ENCODE measurements at regions not wholly inside any gene's neighbourhood (a gene's known extent, or its start where the extent isn't known, plus 50 kb on each side); places are given as distances from the start of the nearest gene placed in this dataset.

GRCh38 chr2:122868646-122869275 lies 1113.3 kb downstream of the TSN start:
- DNase-seq (ENCODE audit: extremely low read depth in 1 of 11, low read depth in 9 of 11, low spot score in 4 of 11), result no peak

- DNase-seq (ENCODE audit: extremely low read depth in 1 of 11, low read depth in 9 of 11, low spot score in 4 of 11), result no peak
These were observed 1118.5 kb downstream of the TSN start for GRCh38 chr2:122873951-122874350.

GRCh38 chr2:122875091-122875865 lies 1119.8 kb downstream of the TSN start:
- DNase-seq (ENCODE audit: extremely low read depth in 1 of 11, low read depth in 9 of 11, low spot score in 4 of 11), result no peak

- DNase-seq (ENCODE audit: extremely low read depth in 1 of 11, low read depth in 9 of 11, low spot score in 4 of 11), result no peak
These were observed 1128.4 kb downstream of the TSN start for GRCh38 chr2:122883849-122884248.

GRCh38 chr2:122884889-122885288 lies 1129.4 kb downstream of the TSN start:
- DNase-seq (ENCODE audit: extremely low read depth in 1 of 11, low read depth in 9 of 11, low spot score in 4 of 11), result no peak

GRCh38 chr2:122885436-122885835 lies 1130.0 kb downstream of the TSN start:
- DNase-seq (ENCODE audit: extremely low read depth in 1 of 11, low read depth in 9 of 11, low spot score in 4 of 11), result no peak

GRCh38 chr2:122886479-122887145 lies 1131.2 kb downstream of the TSN start:
- no peak for DNase-seq (ENCODE audit: extremely low read depth in 1 of 11, low read depth in 9 of 11, low spot score in 4 of 11)

GRCh38 chr2:122899614-122900013 lies 1125.5 kb upstream of the CNTNAP5 start:
- DNase-seq (ENCODE audit: extremely low read depth in 1 of 11, low read depth in 9 of 11, low spot score in 4 of 11), result no peak

- peak in 5 of 11 donors; percentile 8 to 22 (median 12) for DNase-seq (ENCODE audit: extremely low read depth in 1 of 11, low read depth in 9 of 11, low spot score in 4 of 11)
These were observed 1119.7 kb upstream of the CNTNAP5 start for GRCh38 chr2:122905431-122905830.

- no peak for DNase-seq (ENCODE audit: extremely low read depth in 1 of 11, low read depth in 9 of 11, low spot score in 4 of 11)
These were observed 1116.9 kb upstream of the CNTNAP5 start for GRCh38 chr2:122908159-122908558.

- DNase-seq (ENCODE audit: extremely low read depth in 1 of 11, low read depth in 9 of 11, low spot score in 4 of 11), result no peak
These were observed 1097.9 kb upstream of the CNTNAP5 start for GRCh38 chr2:122927197-122927596.

- DNase-seq (ENCODE audit: extremely low read depth in 1 of 11, low read depth in 9 of 11, low spot score in 4 of 11), result no peak
These were observed 1097.2 kb upstream of the CNTNAP5 start for GRCh38 chr2:122927710-122928557.

- no peak for DNase-seq (ENCODE audit: extremely low read depth in 1 of 11, low read depth in 9 of 11, low spot score in 4 of 11)
These were observed 1095.7 kb upstream of the CNTNAP5 start for GRCh38 chr2:122929347-122929746.

- no peak for DNase-seq (ENCODE audit: extremely low read depth in 1 of 11, low read depth in 9 of 11, low spot score in 4 of 11)
These were observed 1089.6 kb upstream of the CNTNAP5 start for GRCh38 chr2:122935506-122935905.

GRCh38 chr2:122939796-122940195 lies 1085.3 kb upstream of the CNTNAP5 start:
- DNase-seq (ENCODE audit: extremely low read depth in 1 of 11, low read depth in 9 of 11, low spot score in 4 of 11), result no peak

GRCh38 chr2:122949523-122949922 lies 1075.6 kb upstream of the CNTNAP5 start:
- no peak for DNase-seq (ENCODE audit: extremely low read depth in 1 of 11, low read depth in 9 of 11, low spot score in 4 of 11)

GRCh38 chr2:122955776-122956175 lies 1069.3 kb upstream of the CNTNAP5 start:
- DNase-seq (ENCODE audit: extremely low read depth in 1 of 11, low read depth in 9 of 11, low spot score in 4 of 11), result no peak

GRCh38 chr2:122960759-122961641 lies 1064.1 kb upstream of the CNTNAP5 start:
- no peak for DNase-seq (ENCODE audit: extremely low read depth in 1 of 11, low read depth in 9 of 11, low spot score in 4 of 11)

All from renal cortex interstitium (tissue), 11 donors.